SK-N-SH (cell line): ENCODE measurements at regions not wholly inside any gene's neighbourhood (a gene's known extent, or its start where the extent isn't known, plus 50 kb on each side); places are given as distances from the start of the nearest gene placed in this dataset.

Experiments used
- EP300 ChIP-seq, 2 experiments: IDR thresholded peaks; 2 replicates each; pipeline versions ENCODE4 v1.4.0 to v1.6.1; 2012; ENCODE audit warnings: borderline replicate concordance in 1 of 2, low read depth in 1 of 2, low read length in 1 of 2
- EZH2phosphoT487 ChIP-seq: fragments of 200-600 bp; sonication (generic); IDR thresholded peaks from 2 replicates; pipeline ENCODE4 v1.6.1; 2017; ENCODE audit warnings: low read depth, mixed run types, mild to moderate bottlenecking, antibody characterized with exemption, moderate library complexity, borderline replicate concordance
- IRF3 ChIP-seq: fragments of 150-350 bp; IDR thresholded peaks from 2 replicates; pipeline ENCODE4 v1.6.1; 2016; ENCODE audit warnings: mild to moderate bottlenecking, low read depth, low read length
- RCOR1 ChIP-seq: fragments of 150-350 bp; IDR thresholded peaks from 2 replicates; pipeline ENCODE4 v1.6.1; 2017; ENCODE audit warnings: antibody characterized with exemption, low read length
- TF ChIP-seq, protein P1 (sequence below): fragments of 200-600 bp; sonication (generic); IDR thresholded peaks from 2 replicates; pipeline ENCODE4 v1.6.1; 2017; ENCODE audit warnings: antibody characterized with exemption, mild to moderate bottlenecking, moderate library complexity

DNA sequence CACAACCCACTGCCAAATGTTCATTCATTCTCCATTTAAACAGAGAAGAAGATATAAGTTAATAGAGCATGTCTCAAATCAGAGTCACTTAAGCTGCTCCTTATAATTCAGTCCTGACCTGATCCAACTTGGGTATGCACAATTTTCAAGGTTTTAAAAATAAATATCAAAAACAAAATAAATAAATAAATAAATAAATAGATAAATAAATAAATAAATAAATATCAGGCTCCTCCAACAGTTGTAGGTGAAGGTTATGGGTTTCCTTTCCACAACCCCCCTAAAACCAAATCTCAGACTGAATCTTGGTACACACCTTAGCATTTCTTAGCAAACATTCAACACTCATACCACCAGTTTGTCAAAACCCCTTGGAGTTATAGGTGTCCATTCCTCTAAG is 204.4 kb downstream of the PARM1 start:
- TF ChIP-seq EP300 (IDR thresholded peaks at IDR 0.05; ENCODE audit: borderline replicate concordance in 1 of 2, low read depth in 1 of 2, low read length in 1 of 2) (no peak), IRF3 (no peak), RCOR1 (no peak), EZH2phosphoT487 (no peak)
- TF ChIP-seq, protein P1, sequence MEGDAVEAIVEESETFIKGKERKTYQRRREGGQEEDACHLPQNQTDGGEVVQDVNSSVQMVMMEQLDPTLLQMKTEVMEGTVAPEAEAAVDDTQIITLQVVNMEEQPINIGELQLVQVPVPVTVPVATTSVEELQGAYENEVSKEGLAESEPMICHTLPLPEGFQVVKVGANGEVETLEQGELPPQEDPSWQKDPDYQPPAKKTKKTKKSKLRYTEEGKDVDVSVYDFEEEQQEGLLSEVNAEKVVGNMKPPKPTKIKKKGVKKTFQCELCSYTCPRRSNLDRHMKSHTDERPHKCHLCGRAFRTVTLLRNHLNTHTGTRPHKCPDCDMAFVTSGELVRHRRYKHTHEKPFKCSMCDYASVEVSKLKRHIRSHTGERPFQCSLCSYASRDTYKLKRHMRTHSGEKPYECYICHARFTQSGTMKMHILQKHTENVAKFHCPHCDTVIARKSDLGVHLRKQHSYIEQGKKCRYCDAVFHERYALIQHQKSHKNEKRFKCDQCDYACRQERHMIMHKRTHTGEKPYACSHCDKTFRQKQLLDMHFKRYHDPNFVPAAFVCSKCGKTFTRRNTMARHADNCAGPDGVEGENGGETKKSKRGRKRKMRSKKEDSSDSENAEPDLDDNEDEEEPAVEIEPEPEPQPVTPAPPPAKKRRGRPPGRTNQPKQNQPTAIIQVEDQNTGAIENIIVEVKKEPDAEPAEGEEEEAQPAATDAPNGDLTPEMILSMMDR, result no peak
